ENCODE measurements at regions not wholly inside any gene's neighbourhood (a gene's known extent, or its start where the extent isn't known, plus 50 kb on each side); places are given as distances from the start of the nearest gene placed in this dataset.

DNA sequence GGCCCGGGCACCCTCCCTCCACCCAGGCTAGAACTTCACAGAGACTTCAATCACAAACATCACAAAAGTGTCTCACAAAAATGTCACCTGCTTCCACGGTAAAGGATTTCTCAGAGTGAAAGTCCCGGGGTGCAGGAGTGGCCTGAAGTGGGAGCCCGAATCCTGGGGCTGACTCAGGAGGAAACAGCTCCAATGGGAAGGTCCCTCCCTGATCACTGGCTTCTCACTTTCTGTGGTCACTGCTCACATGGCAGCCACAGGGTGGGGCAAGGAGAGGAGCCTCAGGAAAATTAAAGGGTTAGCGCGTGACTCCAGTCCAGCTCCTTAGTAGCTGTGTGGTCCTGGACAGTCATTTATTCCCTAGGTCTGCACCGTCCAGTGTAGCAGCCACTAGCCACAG, 564.5 kb upstream of the B3GAT1 start:
- Histone ChIP-seq H3K4me3 (no peak overlapping the region), H3K27me3 (peaks cover 0 to 4% (median 0%) of the 10 kb centered on the region in 9 donors)
- 81% methylated on average over 7 of the region's 7 CpGs for WGBS, 4 donors

GRCh38 chr11:134975866-134976376, 563.9 kb upstream of the B3GAT1 start:
- intact Hi-C loops (cut with DNase I): no loop called here
- ATAC-seq (no peak), DNase-seq (no peak)
- Histone ChIP-seq H3K27ac (no peak overlapping the region), H3K4me3 (no peak overlapping the region), H3K9me3 (no peaks in the 10 kb centered on the region), H3K4me1 (no peaks in the 10 kb centered on the region), H3K36me3 (no peaks in the 10 kb centered on the region), H3K27me3 (peaks cover 0 to 4% (median 0%) of the 10 kb centered on the region in 9 donors)
- no peak for TF ChIP-seq CTCF (IDR thresholded peaks at IDR 0.05)
- 74 to 80% (median 76%) methylated on average over 9 of the region's 9 CpGs for WGBS, 4 donors

More for the DNA sequence above, 564.5 kb upstream of the B3GAT1 start:
- no peak for DNase-seq
- no peaks in the 10 kb centered on the region for H3K36me3 ChIP-seq
- no peak for TF ChIP-seq CTCF (IDR thresholded peaks at IDR 0.05)
- no peak for TF ChIP-seq POLR2A (IDR thresholded peaks at IDR 0.05)
- H3K27ac ChIP-seq: no peak overlapping the region
- H3K4me1 ChIP-seq: no peaks in the 10 kb centered on the region
- intact Hi-C loops (cut with DNase I): no loop called here
- H3K9me3 ChIP-seq: no peaks in the 10 kb centered on the region
- ATAC-seq: no peak

DNA sequence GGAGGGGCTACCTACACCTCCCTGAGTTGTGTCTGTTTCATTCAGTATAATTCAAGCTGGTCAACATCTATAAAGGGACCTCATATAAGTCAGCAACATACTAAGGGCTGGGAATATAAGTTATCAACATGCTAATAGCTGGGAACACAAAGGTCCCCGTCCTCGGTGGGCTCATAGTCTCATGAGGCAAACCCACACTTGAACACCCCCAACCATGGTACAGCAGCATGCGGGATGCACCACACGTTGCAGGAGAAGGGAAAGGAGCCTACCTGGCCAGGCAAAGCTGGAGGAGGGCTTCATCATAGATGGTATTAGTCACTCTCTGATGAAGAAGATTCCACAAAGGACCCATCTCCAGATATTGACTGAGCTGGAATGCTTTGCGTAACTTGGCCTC, 561.8 kb upstream of the B3GAT1 start:
- H3K27me3 ChIP-seq: peaks cover 0 to 4% (median 0%) of the 10 kb centered on the region in 9 donors
- no peaks in the 10 kb centered on the region for H3K9me3 ChIP-seq
- 83 to 87% (median 85%) methylated on average over 5 of the region's 5 CpGs for WGBS, 4 donors
- no peak overlapping the region for H3K4me3 ChIP-seq
- H3K27ac ChIP-seq: no peak overlapping the region
- intact Hi-C loops (cut with DNase I): no loop called here
- no peaks in the 10 kb centered on the region for H3K36me3 ChIP-seq
- TF ChIP-seq CTCF (IDR thresholded peaks at IDR 0.05) (no peak), POLR2A (IDR thresholded peaks at IDR 0.05) (no peak)
- H3K4me1 ChIP-seq: no peaks in the 10 kb centered on the region
- ATAC-seq: no peak
- DNase-seq: no peak

GRCh38 chr11:134971381-134971780, 559.3 kb upstream of the B3GAT1 start:
- intact Hi-C loops (cut with DNase I): no loop called here
- DNase-seq: no peak
- H3K36me3 ChIP-seq: no peaks in the 10 kb centered on the region
- no peak for ATAC-seq
- no peaks in the 10 kb centered on the region for H3K9me3 ChIP-seq
- TF ChIP-seq CTCF (IDR thresholded peaks at IDR 0.05) (no peak), POLR2A (IDR thresholded peaks at IDR 0.05) (no peak)
- no peak overlapping the region for H3K4me3 ChIP-seq
- H3K27ac ChIP-seq: no peak overlapping the region
- H3K4me1 ChIP-seq: no peaks in the 10 kb centered on the region
- 83 to 88% (median 84%) methylated on average over 8 of the region's 8 CpGs for WGBS, 4 donors
- peaks cover 0 to 13% (median 0%) of the 10 kb centered on the region in 9 donors for H3K27me3 ChIP-seq

Measured in heart left ventricle (tissue), 16 donors.